CD4-positive, alpha-beta memory T cell (primary cell): ENCODE measurements at regions not wholly inside any gene's neighbourhood (a gene's known extent, or its start where the extent isn't known, plus 50 kb on each side); places are given as distances from the start of the nearest gene placed in this dataset.

ENCODE experiments used
- CTCF ChIA-PET: fragments of 350-600 bp; sonication (Branson Sonifier 250); formaldehyde crosslinking; loops from one replicate; lab custom pipeline; 2021; ENCODE audit warnings: inconsistent platforms; ENCODE audit not compliant: partially characterized antibody; lab: Charles Lee
- POLR2A ChIA-PET: fragments of 350-600 bp; sonication (Branson Sonifier 250); formaldehyde crosslinking; loops from one replicate; lab custom pipeline; 2021; ENCODE audit not compliant: partially characterized antibody; lab: Charles Lee
- DNase-seq, 5 donors: peaks; one replicate each; pipeline versions ENCODE4 v3.0.0 to v3.0.0-alpha.2; 2020 to 2022; ENCODE audit warnings: mixed read lengths in 1 of 5
- H3K27ac ChIP-seq: one replicate; pipeline ENCODE4 v1.7.0; 2013; ENCODE audit warnings: low read depth, low read length
- H3K27me3 ChIP-seq: 2 replicates; pipeline ENCODE4 v1.7.0; 2013; ENCODE audit warnings: mild to moderate bottlenecking, low read length, moderate library complexity; ENCODE audit not compliant: insufficient read depth
- H3K36me3 ChIP-seq: 2 replicates; pipeline ENCODE4 v1.7.0; 2013; ENCODE audit warnings: mild to moderate bottlenecking, low read length, moderate library complexity; ENCODE audit not compliant: insufficient read depth
- H3K4me1 ChIP-seq: 2 replicates; pipeline ENCODE4 v1.7.0; 2013; ENCODE audit warnings: mild to moderate bottlenecking, low read length, moderate library complexity; ENCODE audit not compliant: insufficient read depth
- H3K4me3 ChIP-seq, 2 donors: one replicate each; pipeline ENCODE4 v1.7.0; 2013; ENCODE audit warnings: low read length in 2 of 2, mild to moderate bottlenecking in 1 of 2
- H3K9me3 ChIP-seq, 2 donors: one replicate each; pipeline ENCODE4 v1.7.0; 2013; ENCODE audit warnings: low read length in 2 of 2, control low read depth in 1 of 2; ENCODE audit not compliant: control insufficient read depth in 1 of 2
- H3K27ac Mint-ChIP-seq, 7 donors: one replicate each; pipeline ENCODE4 v1.8.0; 2020 to 2021; ENCODE audit warnings: mixed read lengths in 7 of 7, mild to moderate bottlenecking in 6 of 7, inconsistent platforms in 3 of 7, moderate library complexity in 3 of 7
- H3K27me3 Mint-ChIP-seq, 2 donors: one replicate each; pipeline ENCODE4 v1.8.0; 2020 to 2021; ENCODE audit warnings: mixed read lengths in 2 of 2
- H3K36me3 Mint-ChIP-seq, 2 donors: one replicate each; pipeline ENCODE4 v1.8.0; 2020 to 2021; ENCODE audit warnings: mixed read lengths in 2 of 2, inconsistent platforms in 1 of 2, mild to moderate bottlenecking in 1 of 2
- H3K4me1 Mint-ChIP-seq, 4 donors: one replicate each; pipeline ENCODE4 v1.8.0; 2020 to 2021; ENCODE audit warnings: mixed read lengths in 4 of 4, mild to moderate bottlenecking in 1 of 4
- H3K4me3 Mint-ChIP-seq, 8 donors: one replicate each; pipeline ENCODE4 v1.8.0; 2020 to 2021; ENCODE audit warnings: mixed read lengths in 8 of 8, mild to moderate bottlenecking in 7 of 8, moderate library complexity in 6 of 8, inconsistent platforms in 3 of 8
- H3K9me3 Mint-ChIP-seq, 8 donors: one replicate each; pipeline ENCODE4 v1.8.0; 2020 to 2021; ENCODE audit warnings: mixed read lengths in 8 of 8, mild to moderate bottlenecking in 5 of 8, inconsistent platforms in 3 of 8, moderate library complexity in 1 of 8
- intact Hi-C: fragments of 100-400 bp; cut with micrococcal nuclease; formaldehyde crosslinking; loops from one replicate; pipeline ENCODE4 v1.15.1; 2023

- peak in 1 of 5 donors; percentile 37 for DNase-seq
- POLR2A ChIA-PET: interaction anchor here (0.7 to 5.2 kb wide), 12 partner anchors 9 to 288 kb away, joined by 3 to 25 read pairs (median 4); no protein-coding TSS in a partner anchor
- Histone ChIP-seq H3K9me3 (no peaks in the 10 kb centered on the region), H3K27ac (peak overlapping the region; percentile 40), H3K36me3 (no peaks in the 10 kb centered on the region), H3K4me1 (peaks cover 84% of the 10 kb centered on the region), H3K27me3 (no peaks in the 10 kb centered on the region), H3K4me3 (no peak overlapping the region)
- H3K27ac Mint-ChIP-seq: peak overlapping the region; percentile 68 to 94 (median 89)
- intact Hi-C loops: no loop called here
- H3K4me1 Mint-ChIP-seq: peaks cover 59 to 92% (median 73%) of the 10 kb centered on the region in 4 donors
- no peaks in the 10 kb centered on the region for H3K9me3 Mint-ChIP-seq
- CTCF ChIA-PET: interaction anchor here (0.9 to 5.7 kb wide), 9 partner anchors 9 to 154 kb away, joined by 3 to 37 read pairs (median 5); no protein-coding TSS in a partner anchor
- H3K27me3 Mint-ChIP-seq: no peaks in the 10 kb centered on the region
- H3K4me3 Mint-ChIP-seq: peak overlapping the region; percentile 9 to 82 (median 69)
- H3K36me3 Mint-ChIP-seq: peaks cover 0 to 3% of the 10 kb centered on the region in 2 donors
Measured at GRCh38 chr6:25009393-25009710, 73.6 kb upstream of the RIPOR2 start.

- H3K27me3 ChIP-seq: no peaks in the 10 kb centered on the region
- H3K36me3 ChIP-seq: no peaks in the 10 kb centered on the region
- H3K9me3 Mint-ChIP-seq: no peaks in the 10 kb centered on the region
- peak overlapping the region in 6 of 8 donors; percentile 15 to 68 (median 50) for H3K4me3 Mint-ChIP-seq
- peaks cover 3 to 5% of the 10 kb centered on the region in 2 donors for H3K36me3 Mint-ChIP-seq
- no peak overlapping the region for H3K27ac ChIP-seq
- no peak overlapping the region for H3K4me3 ChIP-seq
- no peaks in the 10 kb centered on the region for H3K9me3 ChIP-seq
- H3K4me1 ChIP-seq: peaks cover 84% of the 10 kb centered on the region
- ChIA-PET POLR2A (interaction anchor here (1.1 to 5.2 kb wide), 3 partner anchors 16 to 138 kb away, joined by 3 to 25 read pairs (median 3); no protein-coding TSS in a partner anchor), CTCF (interaction anchor here (1.2 to 5.7 kb wide), 5 partner anchors 8 to 154 kb away, joined by 5 to 37 read pairs (median 13); no protein-coding TSS in a partner anchor)
- H3K27me3 Mint-ChIP-seq: no peaks in the 10 kb centered on the region
- peak overlapping the region in 5 of 7 donors; percentile 88 to 94 (median 89) for H3K27ac Mint-ChIP-seq
- intact Hi-C loops: loop anchor here (10.0 kb wide), 1 partner anchor 725 kb away; no protein-coding TSS in a partner anchor
- H3K4me1 Mint-ChIP-seq: peaks cover 59 to 92% (median 73%) of the 10 kb centered on the region in 4 donors
- no peak for DNase-seq
Measured at GRCh38 chr6:25010176-25010575, 74.4 kb upstream of the RIPOR2 start.

- Histone ChIP-seq H3K4me1 (peaks cover 87% of the 10 kb centered on the region), H3K4me3 (no peak overlapping the region), H3K27me3 (no peaks in the 10 kb centered on the region), H3K9me3 (no peaks in the 10 kb centered on the region), H3K36me3 (no peaks in the 10 kb centered on the region), H3K27ac (no peak overlapping the region)
- ChIA-PET CTCF (interaction anchor here (10.8 kb wide), 1 partner anchor 156 kb away, joined by 177 read pairs; no protein-coding TSS in a partner anchor), POLR2A (no interaction called here)
- H3K9me3 Mint-ChIP-seq: no peaks in the 10 kb centered on the region
- H3K4me1 Mint-ChIP-seq: peaks cover 59 to 92% (median 72%) of the 10 kb centered on the region in 4 donors
- intact Hi-C loops: loop anchor here (10.0 kb wide), 1 partner anchor 726 kb away; no protein-coding TSS in a partner anchor
- no peaks in the 10 kb centered on the region for H3K27me3 Mint-ChIP-seq
- H3K4me3 Mint-ChIP-seq: no peak overlapping the region
- H3K36me3 Mint-ChIP-seq: peaks cover 3 to 7% of the 10 kb centered on the region in 2 donors
- peak overlapping the region in 3 of 7 donors; percentile 19 to 58 (median 54) for H3K27ac Mint-ChIP-seq
- DNase-seq: no peak
Measured at GRCh38 chr6:25010902-25011625, 75.3 kb upstream of the RIPOR2 start.

- intact Hi-C loops: loop anchor here (10.0 kb wide), 1 partner anchor 728 kb away; no protein-coding TSS in a partner anchor
- no peaks in the 10 kb centered on the region for H3K9me3 ChIP-seq
- no peak for DNase-seq
- H3K9me3 Mint-ChIP-seq: no peaks in the 10 kb centered on the region
- no peaks in the 10 kb centered on the region for H3K27me3 Mint-ChIP-seq
- H3K27ac Mint-ChIP-seq: peak overlapping the region in 4 of 7 donors; percentile 32 to 93 (median 40)
- peaks cover 3 to 7% of the 10 kb centered on the region in 2 donors for H3K36me3 Mint-ChIP-seq
- no peak overlapping the region for H3K4me3 Mint-ChIP-seq
- no peak overlapping the region for H3K27ac ChIP-seq
- H3K4me1 Mint-ChIP-seq: peaks cover 55 to 92% (median 68%) of the 10 kb centered on the region in 4 donors
- ChIA-PET CTCF (interaction anchor here (1.2 to 10.8 kb wide), 5 partner anchors 8 to 157 kb away, joined by 3 to 177 read pairs (median 25); no protein-coding TSS in a partner anchor), POLR2A (interaction anchor here (1.1 to 1.4 kb wide), 2 partner anchors 21 to 141 kb away, joined by 3 to 4 read pairs; no protein-coding TSS in a partner anchor)
- no peaks in the 10 kb centered on the region for H3K36me3 ChIP-seq
- no peaks in the 10 kb centered on the region for H3K27me3 ChIP-seq
- no peak overlapping the region for H3K4me3 ChIP-seq
- H3K4me1 ChIP-seq: peaks cover 87% of the 10 kb centered on the region
Measured at GRCh38 chr6:25012657-25013056, 76.9 kb upstream of the RIPOR2 start.

- ChIA-PET POLR2A (interaction anchor here (1.1 to 3.4 kb wide), 4 partner anchors 14 to 142 kb away, joined by 3 to 14 read pairs (median 8); no protein-coding TSS in a partner anchor), CTCF (interaction anchor here (1.0 to 10.8 kb wide), 6 partner anchors 8 to 158 kb away, joined by 3 to 177 read pairs (median 14); no protein-coding TSS in a partner anchor)
- Mint-ChIP-seq H3K4me1 (peaks cover 56 to 91% (median 69%) of the 10 kb centered on the region in 4 donors), H3K9me3 (no peaks in the 10 kb centered on the region), H3K4me3 (no peak overlapping the region), H3K36me3 (peaks cover 3 to 7% of the 10 kb centered on the region in 2 donors), H3K27me3 (no peaks in the 10 kb centered on the region), H3K27ac (peak overlapping the region in 6 of 7 donors; percentile 20 to 98 (median 77))
- no peak overlapping the region for H3K4me3 ChIP-seq
- H3K4me1 ChIP-seq: peaks cover 84% of the 10 kb centered on the region
- intact Hi-C loops: loop anchor here (10.0 kb wide), 1 partner anchor 728 kb away; no protein-coding TSS in a partner anchor
- H3K36me3 ChIP-seq: no peaks in the 10 kb centered on the region
- no peaks in the 10 kb centered on the region for H3K9me3 ChIP-seq
- no peak for DNase-seq
- H3K27me3 ChIP-seq: no peaks in the 10 kb centered on the region
- H3K27ac ChIP-seq: no peak overlapping the region
Measured at GRCh38 chr6:25013246-25013645, 77.5 kb upstream of the RIPOR2 start.

GRCh38 chr6:25014369-25014768, 78.6 kb upstream of the RIPOR2 start:
- Mint-ChIP-seq H3K4me3 (peak overlapping the region in 4 of 8 donors; percentile 44 to 70 (median 58)), H3K9me3 (no peaks in the 10 kb centered on the region), H3K27ac (peak overlapping the region; percentile 81 to 99 (median 93)), H3K4me1 (peaks cover 46 to 80% (median 59%) of the 10 kb centered on the region in 4 donors), H3K36me3 (peaks cover 3 to 7% of the 10 kb centered on the region in 2 donors), H3K27me3 (no peaks in the 10 kb centered on the region)
- H3K27ac ChIP-seq: peak overlapping the region; percentile 64
- H3K36me3 ChIP-seq: no peaks in the 10 kb centered on the region
- ChIA-PET CTCF (interaction anchor here (1.0 to 10.8 kb wide), 8 partner anchors 13 to 159 kb away, joined by 3 to 177 read pairs (median 10); partner anchors contain the start of gene RIPOR2), POLR2A (interaction anchor here (0.7 to 5.0 kb wide), 6 partner anchors 8 to 158 kb away, joined by 3 to 59 read pairs (median 8); no protein-coding TSS in a partner anchor)
- intact Hi-C loops: loop anchor here (10.0 kb wide), 1 partner anchor 730 kb away; no protein-coding TSS in a partner anchor
- H3K27me3 ChIP-seq: no peaks in the 10 kb centered on the region
- DNase-seq: no peak
- no peak overlapping the region for H3K4me3 ChIP-seq
- H3K4me1 ChIP-seq: peaks cover 73% of the 10 kb centered on the region
- H3K9me3 ChIP-seq: no peaks in the 10 kb centered on the region
